GM12891 (cell line): ENCODE measurements at regions not wholly inside any gene's neighbourhood (a gene's known extent, or its start where the extent isn't known, plus 50 kb on each side); places are given as distances from the start of the nearest gene placed in this dataset.

Experiments used
- DNase-seq: peaks from one replicate; pipeline ENCODE4 v3.0.0; 2011; ENCODE audit warnings: low spot score; ENCODE audit not compliant: insufficient read length
- FAIRE-seq: peaks from 2 replicates; lab custom pipeline; 2011; peaks lifted over from hg19 to GRCh38; lab: Jason Lieb, UNC
- PAX5 ChIP-seq: IDR thresholded peaks from 2 replicates; pipeline ENCODE4 v1.6.1; 2011; ENCODE audit warnings: low read length, moderate library complexity, mild to moderate bottlenecking; ENCODE audit not compliant: insufficient read depth, severe bottlenecking
- POLR2A ChIP-seq: IDR thresholded peaks from 2 replicates; pipeline ENCODE4 v1.6.1; 2011; ENCODE audit warnings: low read depth, low read length, control low read depth
- POLR2AphosphoS5 ChIP-seq: IDR thresholded peaks from 2 replicates; pipeline ENCODE4 v1.6.1; 2011; ENCODE audit warnings: low read depth, low read length, control low read depth
- POU2F2 ChIP-seq: IDR thresholded peaks from 2 replicates; pipeline ENCODE4 v1.6.1; 2011; ENCODE audit warnings: low read depth, mild to moderate bottlenecking, control low read depth, low read length, moderate library complexity
- SPI1 ChIP-seq: IDR thresholded peaks from 2 replicates; pipeline ENCODE4 v1.6.1; 2011; ENCODE audit warnings: low read depth, low read length, control low read depth
- TAF1 ChIP-seq: IDR thresholded peaks from 2 replicates; pipeline ENCODE4 v1.6.1; 2011; ENCODE audit warnings: low read depth, low read length, control low read depth

DNA sequence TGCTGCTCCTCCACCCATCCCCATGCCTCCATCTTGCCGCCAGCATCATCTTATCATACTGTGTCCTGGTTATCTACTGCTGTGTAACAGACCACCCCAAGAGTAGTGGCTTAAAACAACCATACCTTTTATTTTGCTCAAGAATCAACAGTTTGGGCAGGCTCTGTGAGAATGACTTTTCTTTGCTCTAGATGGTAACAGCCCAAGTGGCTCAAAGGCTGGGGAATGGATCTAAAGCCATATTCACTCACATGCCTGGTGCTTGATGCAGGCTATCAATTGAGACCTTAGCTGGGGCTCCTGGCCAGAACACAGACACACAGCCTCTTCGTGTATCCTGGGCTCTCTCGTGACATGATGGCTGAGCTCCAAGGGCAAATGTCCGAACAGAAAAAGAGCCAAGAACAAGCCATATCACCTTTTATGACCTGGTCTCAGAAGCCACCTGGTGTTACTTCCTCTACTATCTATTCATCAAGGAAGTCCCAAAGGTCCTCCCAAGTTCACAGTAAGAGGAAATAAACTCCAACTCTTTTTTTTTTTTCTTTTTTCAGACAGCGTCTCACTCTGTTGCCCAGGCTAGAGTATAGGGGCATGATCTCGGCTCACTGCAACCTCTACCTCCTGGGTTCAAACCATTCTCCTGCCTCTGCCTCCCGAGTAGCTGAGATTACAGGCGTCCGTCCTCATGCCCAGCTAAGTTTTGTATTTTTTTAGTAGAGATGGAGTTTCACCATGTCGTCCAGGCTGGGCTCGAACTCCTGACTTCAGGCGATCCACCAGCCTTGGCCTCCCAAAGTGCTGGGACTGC, 159.3 kb upstream of the JARID2 start:
- no peak for FAIRE-seq
- DNase-seq: no peak
- TF ChIP-seq POU2F2: no peak
- no peak for TF ChIP-seq SPI1
- no peak for TF ChIP-seq TAF1
- TF ChIP-seq PAX5: no peak
- no peak for TF ChIP-seq POLR2A
- no peak for TF ChIP-seq POLR2AphosphoS5

DNA sequence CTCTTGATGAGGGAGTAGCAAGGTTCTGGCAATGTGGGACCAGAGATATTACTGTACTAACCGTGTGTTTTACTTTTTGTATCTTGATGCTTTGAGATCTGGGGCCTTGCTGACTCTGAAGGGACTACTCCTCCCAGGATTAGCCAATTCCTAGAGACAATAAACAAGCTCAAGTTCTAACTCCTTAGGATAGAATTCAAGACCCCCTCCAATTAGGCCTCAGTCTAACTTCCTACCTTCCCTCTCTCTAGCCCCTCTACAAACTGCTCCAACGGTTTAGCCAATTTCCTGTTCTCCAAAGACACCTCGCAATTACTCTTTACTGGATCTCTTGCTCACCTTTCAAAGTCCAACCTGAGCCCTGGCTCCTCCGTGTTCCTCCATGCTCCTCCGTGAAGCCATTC, 158.7 kb upstream of the JARID2 start:
- DNase-seq (no peak), FAIRE-seq (no peak)
- TF ChIP-seq PAX5 (no peak), SPI1 (no peak), POLR2AphosphoS5 (no peak), POLR2A (no peak), TAF1 (no peak), POU2F2 (no peak)

DNA sequence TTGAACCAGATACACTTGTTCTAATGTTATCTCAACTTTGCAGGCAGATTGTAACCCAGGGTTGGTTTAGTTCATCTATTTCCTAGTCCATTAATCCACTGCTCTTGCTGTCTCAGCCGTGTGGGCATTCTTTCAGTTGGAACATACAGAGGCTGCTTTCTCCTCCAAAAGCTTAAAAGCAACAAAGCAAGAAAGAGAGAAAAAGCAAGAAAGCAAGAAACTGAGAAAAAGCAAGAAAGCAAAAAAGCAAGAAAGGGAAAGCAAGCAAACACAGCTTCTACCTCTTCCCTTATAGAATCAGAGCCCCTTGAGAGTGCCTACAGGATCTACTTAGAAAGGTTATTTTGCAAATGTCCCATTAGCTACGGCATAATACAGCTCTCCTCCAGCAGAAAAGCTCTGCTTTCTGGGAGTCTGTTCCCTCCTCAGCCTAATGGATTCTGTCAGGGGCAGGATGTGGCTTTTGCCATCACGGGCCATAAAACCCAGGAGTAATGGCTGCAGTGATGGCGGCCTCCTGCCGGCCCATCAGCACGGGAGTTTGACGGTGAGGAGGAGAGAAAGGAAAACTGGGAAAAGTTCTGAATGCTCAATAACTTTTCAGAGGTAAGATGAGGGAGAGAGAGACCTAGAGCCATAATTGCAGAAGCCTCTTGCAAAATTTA, 156.8 kb upstream of the JARID2 start:
- FAIRE-seq (no peak), DNase-seq (no peak)
- TF ChIP-seq POLR2A (no peak), TAF1 (no peak), POLR2AphosphoS5 (no peak), SPI1 (no peak), POU2F2 (no peak), PAX5 (no peak)

DNA sequence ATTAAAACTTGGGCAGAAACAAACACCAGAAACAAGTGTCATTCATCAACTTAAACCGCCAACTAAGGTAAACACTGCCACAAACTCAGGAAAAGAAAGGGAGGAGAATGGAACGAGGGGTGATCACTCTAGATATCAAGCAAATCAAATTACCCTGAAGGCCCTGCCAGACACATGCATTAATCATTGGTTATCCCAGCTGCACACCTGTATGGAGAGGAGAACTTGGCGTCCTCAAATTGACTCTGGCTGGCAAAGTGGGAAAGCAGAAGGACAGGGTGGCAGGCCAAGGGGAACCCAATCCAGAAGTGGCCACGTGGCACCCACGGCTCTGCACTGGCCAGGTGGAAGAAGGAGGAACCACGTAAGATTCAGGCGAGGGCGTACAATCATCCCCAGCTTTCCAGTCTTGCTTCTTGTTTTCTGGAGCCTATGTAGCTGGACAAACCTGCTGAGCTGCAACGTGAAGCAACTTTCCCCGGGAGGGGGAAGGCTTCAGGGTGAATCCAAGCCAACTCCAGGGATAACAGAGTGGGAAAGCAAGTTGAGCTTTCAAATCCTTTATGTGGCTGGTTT, 156.2 kb upstream of the JARID2 start:
- DNase-seq: no peak
- no peak for TF ChIP-seq POLR2AphosphoS5
- FAIRE-seq: no peak

DNA sequence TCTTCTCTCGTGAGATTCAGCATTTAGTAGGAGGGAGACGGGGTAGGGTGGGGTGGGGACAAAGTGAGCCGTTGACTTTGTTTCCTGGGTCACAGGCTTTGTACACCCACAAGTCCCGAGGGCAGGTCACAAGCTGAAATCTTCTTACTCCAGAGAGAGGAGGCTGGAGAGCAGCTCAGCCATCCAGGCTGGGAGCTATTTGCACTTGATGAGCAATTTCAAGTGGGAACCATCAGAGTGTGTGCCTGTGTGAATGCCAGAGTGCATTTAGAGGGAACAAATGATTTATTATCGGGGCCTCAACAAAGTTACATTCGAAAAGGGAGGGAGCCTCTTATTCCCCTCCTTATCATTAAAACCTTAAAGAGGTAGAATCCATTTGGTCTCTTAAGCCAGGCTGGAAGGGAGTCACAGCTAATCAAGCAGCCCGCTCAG, 155.7 kb upstream of the JARID2 start:
- FAIRE-seq (no peak), DNase-seq (no peak)

DNA sequence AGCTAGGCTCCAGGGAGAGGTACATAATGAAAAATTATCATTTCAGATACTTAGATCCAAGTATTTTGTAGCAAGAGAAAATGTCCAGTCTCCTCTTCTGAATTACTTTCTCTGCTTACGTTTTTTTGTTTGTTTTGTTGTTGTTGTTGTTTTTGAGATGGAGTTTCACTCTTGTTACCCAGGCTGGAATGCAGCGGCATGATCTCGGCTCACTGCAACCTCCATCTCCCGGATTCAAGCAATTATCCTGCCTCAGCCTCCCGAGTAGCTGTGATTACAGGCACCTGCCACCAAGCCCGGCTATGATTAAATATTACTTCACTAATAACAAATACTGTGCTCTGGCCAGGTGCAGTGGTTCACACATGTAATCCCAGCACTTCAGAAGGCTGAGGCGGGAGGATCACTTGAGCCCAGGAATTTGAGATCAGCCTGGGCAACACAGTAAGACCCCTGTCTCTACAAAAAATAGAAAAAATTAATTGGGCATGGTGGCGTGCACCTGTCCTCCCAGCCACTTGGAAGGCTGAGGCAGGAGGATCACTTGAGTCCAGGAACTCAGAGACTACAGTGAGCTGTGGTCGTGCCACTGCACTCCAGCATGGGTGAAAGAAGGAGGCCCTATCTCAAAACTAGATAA, 155.0 kb upstream of the JARID2 start:
- TF ChIP-seq POLR2AphosphoS5: no peak
- FAIRE-seq (no peak), DNase-seq (no peak)

More for the DNA sequence above, 155.7 kb upstream of the JARID2 start:
- TF ChIP-seq POLR2AphosphoS5 (no peak), PAX5 (no peak), TAF1 (no peak), SPI1 (no peak), POLR2A (no peak), POU2F2 (no peak)

DNA sequence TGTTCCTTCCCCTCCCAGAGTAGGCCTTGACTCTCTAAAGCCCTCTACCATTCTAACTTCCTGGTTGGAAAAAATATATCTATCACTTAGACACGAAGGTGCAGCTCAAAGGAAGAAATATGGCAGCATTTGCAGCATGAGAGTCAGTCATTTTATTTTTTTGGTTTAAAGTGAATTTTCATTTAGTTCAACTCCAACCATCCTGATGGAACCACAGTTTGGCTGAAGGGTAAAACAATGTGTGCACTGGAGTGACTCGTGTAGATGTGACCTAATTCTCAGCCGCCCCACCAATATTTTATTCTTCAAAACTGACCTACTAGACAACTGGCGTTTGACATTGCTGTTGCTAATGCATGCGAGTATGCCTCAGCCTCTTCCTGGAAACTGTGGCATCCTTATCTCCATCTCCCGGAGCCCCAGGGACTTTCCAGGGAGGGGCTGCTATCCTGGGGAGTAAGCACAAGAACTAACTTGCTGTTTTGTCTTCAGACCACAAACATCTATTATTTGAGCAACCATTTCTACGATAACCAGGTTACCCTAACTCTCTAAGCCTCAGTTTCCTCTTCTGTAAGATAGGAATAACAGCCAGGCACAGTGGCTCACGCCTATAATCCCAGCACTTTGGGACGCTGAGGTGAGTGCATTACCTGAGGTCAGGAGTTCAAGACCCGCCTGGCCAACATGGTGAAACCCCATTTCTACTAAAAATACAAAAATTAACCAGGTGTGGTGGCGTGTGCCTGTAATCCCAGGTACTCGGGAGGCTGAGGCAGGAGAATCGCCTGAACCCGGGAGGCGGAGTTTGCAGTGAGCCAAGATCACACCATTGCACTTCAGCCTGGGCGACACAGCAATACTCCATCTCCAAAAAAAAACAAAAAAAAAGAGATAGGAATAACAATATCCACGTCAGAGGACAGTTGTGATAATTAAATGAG, 148.7 kb upstream of the JARID2 start:
- DNase-seq: no peak
- no peak for FAIRE-seq
- TF ChIP-seq POU2F2 (no peak), POLR2AphosphoS5 (no peak), POLR2A (no peak), TAF1 (no peak), PAX5 (no peak), SPI1 (no peak)

DNA sequence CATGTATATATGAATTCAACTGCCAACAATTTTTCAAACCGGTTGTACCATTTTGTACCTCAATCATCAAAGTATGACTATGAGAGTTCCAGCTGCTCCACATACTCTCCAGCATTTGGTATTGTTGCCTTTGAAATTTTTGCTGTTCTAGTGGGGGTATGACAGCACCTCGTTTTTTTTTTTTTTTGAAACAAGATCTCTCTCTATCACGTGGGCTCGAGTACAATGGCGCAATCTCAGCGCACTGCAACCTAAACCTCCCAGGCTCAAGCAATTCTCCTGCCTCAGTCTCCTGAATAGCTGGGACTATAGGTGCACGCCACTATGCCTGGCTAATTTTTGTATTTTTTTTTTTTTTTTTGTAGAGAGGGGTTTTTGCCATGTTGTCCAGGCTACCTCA, 144.7 kb upstream of the JARID2 start:
- FAIRE-seq: no peak

More for the DNA sequence above, 144.7 kb upstream of the JARID2 start:
- TF ChIP-seq SPI1 (no peak), POU2F2 (no peak), TAF1 (no peak), POLR2A (no peak), POLR2AphosphoS5 (no peak), PAX5 (no peak)
- DNase-seq: no peak
